Natural killer cell (primary cell): ENCODE measurements at regions not wholly inside any gene's neighbourhood (a gene's known extent, or its start where the extent isn't known, plus 50 kb on each side); places are given as distances from the start of the nearest gene placed in this dataset.

Source experiments
- ATAC-seq, 3 donors: fragments of 150-1000 bp in 2 of 3; fragments of 200-7000 bp in 1 of 3; cut with Tn5 transposase; 1 replicate in 1 of 3; 2 replicates in 2 of 3; pipeline ENCODE4 v1.10.0; 2021; ENCODE audit warnings: mild to moderate bottlenecking in 2 of 3, moderate library complexity in 2 of 3
- DNase-seq, 2 donors: peaks; one replicate each; pipeline versions ENCODE4 v3.0.0 to v3.0.0-alpha.2; 2013 to 2021; ENCODE audit warnings: mixed read lengths in 1 of 2
- H3K27ac ChIP-seq: one replicate; pipeline ENCODE4 v1.5.1; 2013; ENCODE audit warnings: mild to moderate bottlenecking, low read length
- H3K27me3 ChIP-seq: one replicate; pipeline ENCODE4 v1.6.1; 2013; ENCODE audit warnings: low read length; ENCODE audit not compliant: control insufficient read depth, insufficient read depth
- H3K36me3 ChIP-seq: one replicate; pipeline ENCODE4 v1.6.1; 2013; ENCODE audit warnings: low read length; ENCODE audit not compliant: control insufficient read depth, insufficient read depth
- H3K4me1 ChIP-seq: one replicate; pipeline ENCODE4 v1.6.1; 2013; ENCODE audit warnings: low read length; ENCODE audit not compliant: control insufficient read depth, insufficient read depth
- H3K4me3 ChIP-seq: one replicate; pipeline ENCODE4 v1.5.1; 2013; ENCODE audit warnings: low read length
- H3K9me3 ChIP-seq: one replicate; pipeline ENCODE4 v1.6.1; 2013; ENCODE audit warnings: low read length; ENCODE audit not compliant: control insufficient read depth, insufficient read depth
- H3K27ac Mint-ChIP-seq, 2 donors: one replicate each; pipeline ENCODE4 v1.8.0; 2022; ENCODE audit warnings: mild to moderate bottlenecking in 2 of 2, mixed read lengths in 2 of 2, moderate library complexity in 1 of 2
- H3K27me3 Mint-ChIP-seq, 2 donors: one replicate each; pipeline ENCODE4 v1.8.0; 2022; ENCODE audit warnings: low read depth in 2 of 2, mixed read lengths in 2 of 2
- H3K36me3 Mint-ChIP-seq: one replicate; pipeline ENCODE4 v1.8.0; 2022; ENCODE audit warnings: mixed read lengths
- H3K4me1 Mint-ChIP-seq, 2 donors: one replicate each; pipeline ENCODE4 v1.8.0; 2022; ENCODE audit warnings: mixed read lengths in 2 of 2
- H3K4me3 Mint-ChIP-seq: one replicate; pipeline ENCODE4 v1.8.0; 2022; ENCODE audit warnings: mild to moderate bottlenecking, moderate library complexity, mixed read lengths
- H3K9me3 Mint-ChIP-seq, 2 donors: one replicate each; pipeline ENCODE4 v1.8.0; 2022; ENCODE audit warnings: mixed read lengths in 2 of 2
- CTCF ChIP-seq: fragments of 200-600 bp; IDR thresholded peaks from one replicate; pipeline ENCODE4 v1.8.0; 2022; ENCODE audit warnings: antibody characterized with exemption
- WGBS: methylation state at CpG from one replicate; pipeline ENCODE4 v1.1.7; 2013; ENCODE audit warnings: missing lambda C conversion rate; ENCODE audit not compliant: insufficient coverage; 5-methylcytosine and 5-hydroxymethylcytosine counted together
- intact Hi-C: fragments of 100-400 bp; cut with micrococcal nuclease; formaldehyde crosslinking; loops from one replicate; pipeline ENCODE4 v1.14.2; 2022

GRCh38 chr2:19461504-19462255 lies 103.3 kb upstream of the OSR1 start:
- Mint-ChIP-seq H3K4me3 (no peak overlapping the region), H3K27me3 (no peaks in the 10 kb centered on the region), H3K4me1 (no peaks in the 10 kb centered on the region), H3K36me3 (no peaks in the 10 kb centered on the region), H3K9me3 (peaks cover 2 to 3% of the 10 kb centered on the region in 2 donors), H3K27ac (no peak overlapping the region)
- ATAC-seq (no peak), DNase-seq (no peak)
- Histone ChIP-seq H3K27ac (no peak overlapping the region), H3K4me1 (no peaks in the 10 kb centered on the region), H3K9me3 (no peaks in the 10 kb centered on the region), H3K4me3 (no peak overlapping the region), H3K36me3 (no peaks in the 10 kb centered on the region), H3K27me3 (no peaks in the 10 kb centered on the region)
- 65% methylated on average over 4 of the region's 5 CpGs for WGBS
- TF ChIP-seq CTCF = no peak
- intact Hi-C loops = no loop called here

DNA sequence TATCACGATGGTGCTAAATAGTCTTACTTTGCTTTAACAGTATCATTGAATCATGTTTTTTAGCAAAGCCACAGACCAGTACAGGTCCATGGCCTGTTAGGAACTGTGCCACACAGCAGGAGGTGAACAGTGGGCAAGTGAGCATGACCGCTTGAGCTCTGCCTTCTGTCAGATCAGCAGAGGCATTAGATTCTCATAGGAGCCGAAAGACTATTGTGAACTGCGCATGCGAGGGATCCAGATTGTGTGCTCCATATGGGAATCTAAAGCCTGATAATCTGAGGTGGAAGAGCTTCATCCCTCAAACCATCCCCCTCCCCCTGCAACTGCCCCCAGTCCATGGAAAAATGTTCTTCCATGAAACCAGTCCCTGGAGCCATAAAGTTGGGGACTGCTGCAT lies 102.3 kb upstream of the OSR1 start:
- intact Hi-C loops = no loop called here
- Mint-ChIP-seq H3K36me3 (no peaks in the 10 kb centered on the region), H3K27me3 (no peaks in the 10 kb centered on the region), H3K4me3 (no peak overlapping the region), H3K27ac (no peak overlapping the region), H3K9me3 (peaks cover 2 to 3% of the 10 kb centered on the region in 2 donors), H3K4me1 (no peaks in the 10 kb centered on the region)
- H3K27me3 ChIP-seq = no peaks in the 10 kb centered on the region
- no peak overlapping the region for H3K27ac ChIP-seq
- no peaks in the 10 kb centered on the region for H3K9me3 ChIP-seq
- no peak overlapping the region for H3K4me3 ChIP-seq
- no peaks in the 10 kb centered on the region for H3K4me1 ChIP-seq
- no peak for TF ChIP-seq CTCF
- DNase-seq (no peak), ATAC-seq (no peak)
- WGBS = 95% methylated on average over 5 of the region's 5 CpGs
- no peaks in the 10 kb centered on the region for H3K36me3 ChIP-seq

DNA sequence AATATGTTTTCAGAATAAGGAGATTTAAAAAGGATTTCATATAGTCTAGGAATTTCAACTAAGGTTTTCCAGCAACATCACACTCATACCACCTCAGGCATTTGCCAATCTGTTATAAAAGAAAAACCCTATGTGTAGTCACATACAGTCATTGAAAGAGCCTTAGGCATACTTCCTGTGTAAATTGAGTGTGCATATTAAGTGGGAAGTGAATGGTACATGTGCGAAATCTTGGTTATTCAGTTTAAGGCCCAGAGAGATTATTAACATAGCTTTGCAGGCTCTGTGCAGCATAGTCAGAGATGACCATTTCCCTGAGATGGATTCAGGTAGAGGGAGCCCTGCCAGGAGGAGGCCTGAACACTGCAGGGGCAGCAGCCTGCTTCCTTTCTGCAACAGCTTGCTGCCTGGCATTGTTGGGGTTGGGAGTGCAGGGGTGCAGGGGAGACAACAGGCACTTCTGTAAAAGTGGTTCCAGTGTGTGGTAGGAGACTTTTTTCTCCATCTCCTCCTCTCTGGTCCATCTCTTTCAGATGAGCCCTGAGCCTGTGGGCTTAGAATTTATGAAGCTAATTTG lies 100.1 kb upstream of the OSR1 start:
- H3K27ac ChIP-seq = no peak overlapping the region
- Mint-ChIP-seq H3K27ac (no peak overlapping the region), H3K36me3 (no peaks in the 10 kb centered on the region), H3K4me3 (no peak overlapping the region), H3K27me3 (no peaks in the 10 kb centered on the region), H3K4me1 (no peaks in the 10 kb centered on the region), H3K9me3 (peaks cover 3 to 6% of the 10 kb centered on the region in 2 donors)
- no peaks in the 10 kb centered on the region for H3K36me3 ChIP-seq
- intact Hi-C loops = no loop called here
- no peak overlapping the region for H3K4me3 ChIP-seq
- TF ChIP-seq CTCF = no peak
- no peaks in the 10 kb centered on the region for H3K4me1 ChIP-seq
- DNase-seq (no peak), ATAC-seq (no peak)
- peaks cover 4% of the 10 kb centered on the region for H3K9me3 ChIP-seq
- WGBS = 93% methylated on average over 1 of the region's 1 CpG
- no peaks in the 10 kb centered on the region for H3K27me3 ChIP-seq

DNA sequence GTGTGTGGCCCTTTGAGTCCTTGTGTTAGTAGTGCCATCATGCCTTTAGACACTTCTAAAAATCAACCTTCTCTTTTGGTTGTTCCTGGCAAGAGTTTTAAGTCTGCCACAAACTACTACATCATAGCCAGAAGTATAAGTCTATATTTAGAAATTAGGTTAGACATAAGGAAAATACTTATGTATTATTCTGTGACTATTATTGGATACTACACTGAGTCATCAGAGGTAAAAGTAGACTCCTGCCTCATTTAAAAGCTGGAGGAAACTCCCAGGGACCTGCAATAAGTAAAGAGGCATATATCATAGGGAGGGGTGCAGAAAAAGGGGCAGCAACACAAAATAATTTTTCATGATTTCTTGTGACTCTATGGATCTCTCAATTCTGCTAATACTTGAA lies 99.4 kb upstream of the OSR1 start:
- no peak overlapping the region for H3K27ac ChIP-seq
- no peaks in the 10 kb centered on the region for H3K36me3 Mint-ChIP-seq
- H3K27me3 Mint-ChIP-seq = no peaks in the 10 kb centered on the region
- no peaks in the 10 kb centered on the region for H3K4me1 Mint-ChIP-seq
- no peak overlapping the region for H3K4me3 Mint-ChIP-seq
- H3K36me3 ChIP-seq = no peaks in the 10 kb centered on the region
- ATAC-seq = no peak
- no peaks in the 10 kb centered on the region for H3K27me3 ChIP-seq
- H3K9me3 ChIP-seq = peaks cover 4% of the 10 kb centered on the region
- no peak for TF ChIP-seq CTCF
- H3K4me3 ChIP-seq = no peak overlapping the region
- no peak overlapping the region for H3K27ac Mint-ChIP-seq
- DNase-seq = no peak
- intact Hi-C loops = no loop called here
- H3K4me1 ChIP-seq = no peaks in the 10 kb centered on the region
- peaks cover 3 to 6% of the 10 kb centered on the region in 2 donors for H3K9me3 Mint-ChIP-seq
